GM12878 (cell line): ENCODE measurements at regions not wholly inside any gene's neighbourhood (a gene's known extent, or its start where the extent isn't known, plus 50 kb on each side); places are given as distances from the start of the nearest gene placed in this dataset.

Experiments used
- ATAC-seq: fragments of 200-7000 bp; cut with Tn5 transposase; 3 replicates; pipeline ENCODE4 v1.9.1; 2020; ENCODE audit warnings: mild to moderate bottlenecking, moderate library complexity
- BruUV-seq: library from RNA; stranded (reverse); fragments of 400-500 nt; replicated peaks from 2 replicates; lab custom pipeline; 2021; lab: Mats Ljungman, UMichigan
- CTCF ChIA-PET: fragments of 300-600 bp; sonication (Branson Sonifier 250); formaldehyde crosslinking; extraction: SDS; loops from one replicate; lab custom pipeline; 2021; ENCODE audit warnings: inconsistent platforms; lab: Yijun Ruan, JAX
- POLR2A ChIA-PET: fragments of 350-600 bp; formaldehyde crosslinking; extraction: SDS; loops from one replicate; lab custom pipeline; 2021; ENCODE audit warnings: inconsistent platforms; lab: Charles Lee
- RAD21 ChIA-PET: fragments of 300-600 bp; sonication (Branson Sonifier 250); formaldehyde crosslinking; loops from one replicate; lab custom pipeline; 2023; ENCODE audit warnings: antibody characterized with exemption; ENCODE audit not compliant: unreplicated experiment; lab: Charles Lee
- SMC1A ChIA-PET: fragments of 300-600 bp; sonication (Branson Sonifier 250); formaldehyde crosslinking; loops from one replicate; lab custom pipeline; 2023; ENCODE audit not compliant: unreplicated experiment, uncharacterized antibody; lab: Charles Lee
- DNase-seq: peaks from one replicate; pipeline ENCODE4 v3.0.0-alpha.2; 2011; ENCODE audit warnings: low read depth, low spot score
- FAIRE-seq: peaks from 3 replicates; lab custom pipeline; 2011; peaks lifted over from hg19 to GRCh38; lab: Jason Lieb, UNC
- H2AFZ ChIP-seq: 2 replicates; pipeline ENCODE4 v1.6.0; 2011; ENCODE audit warnings: low read depth, low read length, control low read depth; ENCODE audit not compliant: control insufficient read depth
- H3K27ac ChIP-seq: 2 replicates; pipeline ENCODE4 v1.5.1; 2011; ENCODE audit warnings: control low read depth; ENCODE audit not compliant: control insufficient read depth, insufficient read depth
- H3K27me3 ChIP-seq, 2 experiments: replicated peaks in 1 of 2; 2 replicates each; pipeline versions ENCODE4 v1.6.0 to v1.6.1; 2011; ENCODE audit warnings: low read length in 1 of 2; ENCODE audit not compliant: control insufficient read depth in 2 of 2, insufficient read depth in 2 of 2
- H3K36me3 ChIP-seq, 2 experiments: 2 replicates each; pipeline ENCODE4 v1.5.1; 2011; ENCODE audit warnings: low read length in 1 of 2; ENCODE audit not compliant: control insufficient read depth in 2 of 2, insufficient read depth in 2 of 2
- H3K4me1 ChIP-seq: 2 replicates; pipeline ENCODE4 v1.6.1; 2011; ENCODE audit warnings: mild to moderate bottlenecking, low read length, moderate library complexity, mixed read lengths; ENCODE audit not compliant: control insufficient read depth, insufficient read depth
- H3K4me2 ChIP-seq: 2 replicates; pipeline ENCODE4 v1.6.0; 2011; ENCODE audit warnings: control low read depth; ENCODE audit not compliant: control insufficient read depth, insufficient read depth
- H3K4me3 ChIP-seq: fragments of 200-600 bp; sonication (generic); 2 replicates; pipeline ENCODE4 v1.5.1; 2016
- H3K79me2 ChIP-seq: 2 replicates; pipeline ENCODE4 v1.6.0; 2011; ENCODE audit warnings: low read length; ENCODE audit not compliant: control insufficient read depth, insufficient read depth
- H3K9ac ChIP-seq: 2 replicates; pipeline ENCODE4 v1.8.0; 2011; ENCODE audit warnings: low read length, control low read depth, mixed read lengths; ENCODE audit not compliant: control insufficient read depth, insufficient read depth
- H3K9me3 ChIP-seq: replicated peaks from 3 replicates; pipeline ENCODE4 v1.5.1; 2011; ENCODE audit warnings: mild to moderate bottlenecking, low read length; ENCODE audit not compliant: control insufficient read depth, insufficient read depth
- H4K20me1 ChIP-seq: 2 replicates; pipeline ENCODE4 v1.6.0; 2011; ENCODE audit not compliant: control insufficient read depth, insufficient read depth
- ASH2L ChIP-seq: fragments of 300-600, 200-600 bp; sonication (generic); IDR thresholded peaks from 2 replicates; pipeline ENCODE4 v1.6.1; 2017; ENCODE audit warnings: low read depth, mild to moderate bottlenecking, borderline replicate concordance
- CEBPB ChIP-seq, 2 experiments: fragments of 150-350 bp in 1 of 2; IDR thresholded peaks; 2 replicates each; pipeline ENCODE4 v1.6.1; 2012 to 2014; ENCODE audit warnings: low read depth in 2 of 2, low read length in 2 of 2, borderline replicate concordance in 1 of 2, inconsistent platforms in 1 of 2
- ESRRA ChIP-seq: IDR thresholded peaks from 2 replicates; pipeline ENCODE4 v1.6.1; 2012; ENCODE audit warnings: mild to moderate bottlenecking, low read length, improper control_type of control experiment
- FOXM1 ChIP-seq: IDR thresholded peaks from 2 replicates; pipeline ENCODE4 v1.6.1; 2012; ENCODE audit warnings: low read depth, mild to moderate bottlenecking, inconsistent platforms, low read length, moderate library complexity
- IRF5 ChIP-seq: fragments of 450-650 bp; IDR thresholded peaks from 2 replicates; pipeline ENCODE4 v1.6.1; 2017; ENCODE audit warnings: borderline replicate concordance
- SPI1 ChIP-seq: IDR thresholded peaks from 2 replicates; pipeline ENCODE4 v1.6.1; 2011; ENCODE audit warnings: low read depth, mild to moderate bottlenecking, low read length, moderate library complexity, borderline replicate concordance; ENCODE audit not compliant: insufficient read depth
- TARDBP ChIP-seq: IDR thresholded peaks from 2 replicates; pipeline ENCODE4 v1.6.1; 2016; ENCODE audit warnings: borderline replicate concordance
- TCF7 ChIP-seq: IDR thresholded peaks from 2 replicates; pipeline ENCODE4 v1.6.1; 2014; ENCODE audit warnings: antibody characterized with exemption, borderline replicate concordance
- USF1 ChIP-seq: IDR thresholded peaks from 2 replicates; pipeline ENCODE4 v1.6.1; 2011; ENCODE audit warnings: borderline replicate concordance, low read depth, mild to moderate bottlenecking, moderate library complexity, mixed read lengths, low read length; ENCODE audit not compliant: insufficient read depth; ENCODE audit errors: extremely low read length
- ZBTB40 ChIP-seq: fragments of 450-650 bp; IDR thresholded peaks from 2 replicates; pipeline ENCODE4 v1.6.1; 2016; ENCODE audit warnings: mild to moderate bottlenecking, moderate library complexity, borderline replicate concordance
- ZNF592 ChIP-seq: fragments of 450-650 bp; IDR thresholded peaks from 2 replicates; pipeline ENCODE4 v1.6.1; 2017; ENCODE audit warnings: mild to moderate bottlenecking, moderate library complexity
- in situ Hi-C: fragments of 300-500 bp; cut with MboI; formaldehyde crosslinking; loops from 9 replicates; pipeline ENCODE4 v1.14.3; 2018; ENCODE audit warnings: mixed read lengths
- intact Hi-C: fragments of 100-400 bp; cut with micrococcal nuclease; formaldehyde crosslinking; loops from one replicate; pipeline ENCODE4 v1.14.2; 2022; ENCODE audit not compliant: unreplicated experiment

DNA sequence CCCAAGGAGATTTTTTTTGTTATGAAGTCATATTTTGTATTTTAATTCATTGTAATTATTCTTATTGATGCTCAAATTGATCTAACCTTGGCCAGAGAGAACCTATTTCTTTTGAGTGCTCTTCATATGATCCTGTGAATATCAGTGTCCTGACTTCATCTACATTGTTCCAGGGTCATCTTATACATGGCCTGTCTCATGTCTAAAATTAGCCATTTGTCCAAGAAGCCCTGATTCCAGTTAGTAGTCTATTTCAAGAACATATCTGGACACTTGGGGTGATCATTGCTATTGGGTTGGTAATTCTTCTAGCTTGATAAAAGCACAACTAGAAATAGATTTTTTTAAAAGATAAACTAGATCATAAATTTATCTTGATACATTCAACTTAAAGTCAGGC is 266.2 kb downstream of the SPRY1 start:
- H3K27me3 ChIP-seq: peaks cover 0 to 6% of the 10 kb centered on the region in 2 experiments; a peak in 1 of 4 replicates
- no peak overlapping the region for H3K4me2 ChIP-seq
- H3K4me3 ChIP-seq: no peak overlapping the region
- no peaks in the 10 kb centered on the region for H3K36me3 ChIP-seq
- H3K9me3 ChIP-seq: no peaks in the 10 kb centered on the region; the same call in 2 of the 3 replicates
- TF ChIP-seq CEBPB (IDR thresholded peaks at IDR 0.05; ENCODE audit: borderline replicate concordance in 1 of 2, low read depth in 2 of 2, low read length in 2 of 2) (no peak), ESRRA (no peak), IRF5 (no peak), ZBTB40 (no peak), SPI1 (no peak), ASH2L (no peak), FOXM1 (no peak), ZNF592 (no peak), TCF7 (no peak), TARDBP (no peak), USF1 (no peak)
- H3K27ac ChIP-seq: no peak overlapping the region
- ATAC-seq (no peak), FAIRE-seq (no peak), DNase-seq (no peak)
- ChIA-PET POLR2A (interaction anchor here (0.6 kb wide), 1 partner anchor 147 kb away, joined by 3 read pairs; no protein-coding TSS in a partner anchor), RAD21 (interaction anchor here (0.6 to 4.9 kb wide), 5 partner anchors 9 to 274 kb away, joined by 3 to 45 read pairs (median 18); no protein-coding TSS in a partner anchor), CTCF (interaction anchor here (0.6 to 7.0 kb wide), 5 partner anchors 8 to 560 kb away, joined by 3 to 122 read pairs (median 29); partner anchors contain the start of gene SPRY1), SMC1A (interaction anchor here (3.0 to 6.5 kb wide), 5 partner anchors 9 to 560 kb away, joined by 13 to 74 read pairs (median 33); partner anchors contain the start of gene SPRY1)
- BruUV-seq: no TSS peak
- no peaks in the 10 kb centered on the region for H4K20me1 ChIP-seq
- no peak overlapping the region for H3K9ac ChIP-seq
- in situ Hi-C loops: loop anchor here (10.0 kb wide), 1 partner anchor 568 kb away; no protein-coding TSS in a partner anchor
- no peaks in the 10 kb centered on the region for H3K79me2 ChIP-seq
- intact Hi-C loops: no loop called here
- no peak overlapping the region for H2AFZ ChIP-seq
- H3K4me1 ChIP-seq: no peaks in the 10 kb centered on the region
